ENCODE measurements at regions not wholly inside any gene's neighbourhood (a gene's known extent, or its start where the extent isn't known, plus 50 kb on each side); places are given as distances from the start of the nearest gene placed in this dataset.

- TF ChIP-seq, protein P1, sequence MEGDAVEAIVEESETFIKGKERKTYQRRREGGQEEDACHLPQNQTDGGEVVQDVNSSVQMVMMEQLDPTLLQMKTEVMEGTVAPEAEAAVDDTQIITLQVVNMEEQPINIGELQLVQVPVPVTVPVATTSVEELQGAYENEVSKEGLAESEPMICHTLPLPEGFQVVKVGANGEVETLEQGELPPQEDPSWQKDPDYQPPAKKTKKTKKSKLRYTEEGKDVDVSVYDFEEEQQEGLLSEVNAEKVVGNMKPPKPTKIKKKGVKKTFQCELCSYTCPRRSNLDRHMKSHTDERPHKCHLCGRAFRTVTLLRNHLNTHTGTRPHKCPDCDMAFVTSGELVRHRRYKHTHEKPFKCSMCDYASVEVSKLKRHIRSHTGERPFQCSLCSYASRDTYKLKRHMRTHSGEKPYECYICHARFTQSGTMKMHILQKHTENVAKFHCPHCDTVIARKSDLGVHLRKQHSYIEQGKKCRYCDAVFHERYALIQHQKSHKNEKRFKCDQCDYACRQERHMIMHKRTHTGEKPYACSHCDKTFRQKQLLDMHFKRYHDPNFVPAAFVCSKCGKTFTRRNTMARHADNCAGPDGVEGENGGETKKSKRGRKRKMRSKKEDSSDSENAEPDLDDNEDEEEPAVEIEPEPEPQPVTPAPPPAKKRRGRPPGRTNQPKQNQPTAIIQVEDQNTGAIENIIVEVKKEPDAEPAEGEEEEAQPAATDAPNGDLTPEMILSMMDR (IDR thresholded peaks at IDR 0.05; ENCODE audit: unreplicated experiment), result no peak
- Mint-ChIP-seq H3K4me3 (ENCODE audit: low read depth) (no peak overlapping the region), H3K27me3 (peaks cover 98% of the 10 kb centered on the region), H3K36me3 (ENCODE audit: insufficient read depth) (no peaks in the 10 kb centered on the region), H3K27ac (no peak overlapping the region), H3K4me1 (ENCODE audit: low read depth) (peaks cover 9% of the 10 kb centered on the region), H3K9me3 (ENCODE audit: low read depth) (no peaks in the 10 kb centered on the region)
- DNase-seq (ENCODE audit: low spot score, unreplicated experiment), result no peak
Observed at GRCh38 chr9:7228726-7229125, 471.0 kb downstream of the KDM4C start.

DNA sequence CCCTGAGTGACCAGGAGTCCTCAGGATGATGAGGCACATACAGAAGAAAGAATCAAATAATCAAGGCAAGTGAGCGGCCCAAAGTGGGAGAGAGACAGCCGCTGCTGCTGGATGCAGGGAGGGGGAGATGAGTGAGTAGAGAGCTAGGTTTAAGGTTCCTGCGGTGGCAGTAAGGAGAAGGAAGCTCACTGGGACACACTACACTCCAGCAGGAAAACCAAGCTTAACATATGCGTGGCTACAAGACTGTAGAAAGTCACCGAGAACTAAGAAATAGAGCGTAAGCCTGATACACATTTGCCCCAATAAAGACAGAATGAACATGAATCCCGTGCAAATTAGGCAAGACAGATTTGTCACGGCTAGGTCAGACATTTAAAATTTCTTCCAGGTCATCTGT, 470.2 kb downstream of the KDM4C start:
- Mint-ChIP-seq H3K36me3 (ENCODE audit: insufficient read depth) (no peaks in the 10 kb centered on the region), H3K27ac (no peak overlapping the region), H3K4me3 (ENCODE audit: low read depth) (no peak overlapping the region), H3K9me3 (ENCODE audit: low read depth) (no peaks in the 10 kb centered on the region), H3K27me3 (peaks cover 98% of the 10 kb centered on the region), H3K4me1 (ENCODE audit: low read depth) (peaks cover 4% of the 10 kb centered on the region)
- TF ChIP-seq, protein P1 (IDR thresholded peaks at IDR 0.05; ENCODE audit: unreplicated experiment), result no peak
- no peak for DNase-seq (ENCODE audit: low spot score, unreplicated experiment)

DNA sequence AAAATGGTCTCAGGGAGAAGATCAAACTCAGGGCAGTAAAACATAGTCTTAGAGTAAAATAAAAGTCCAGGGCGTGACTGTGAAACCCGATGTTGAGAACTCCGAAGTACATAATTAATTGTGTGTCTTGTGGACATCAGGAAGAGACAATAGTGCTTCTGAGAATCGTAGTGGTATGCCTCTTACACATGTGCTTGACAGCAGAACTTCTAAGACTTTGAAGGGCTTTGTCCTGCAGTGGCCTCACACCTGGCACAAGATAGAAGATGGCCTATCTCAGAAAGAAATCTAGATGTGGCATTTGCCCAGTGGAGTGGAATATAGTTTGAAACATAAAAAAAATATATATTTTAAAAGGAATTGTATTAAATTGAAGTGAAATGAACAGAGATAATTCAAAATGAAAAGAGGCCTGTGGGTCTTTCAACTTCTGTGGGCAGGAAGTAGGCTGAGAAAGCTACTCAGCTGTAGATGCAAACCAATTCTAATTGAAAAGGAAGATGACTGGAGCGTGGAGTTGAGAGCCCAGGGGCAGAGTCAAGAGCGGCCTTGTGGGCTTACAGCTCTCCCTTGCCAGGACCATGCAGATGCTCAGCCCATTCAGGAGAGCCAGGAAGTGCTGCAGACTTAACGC, 468.4 kb downstream of the KDM4C start:
- peaks cover under 1% of the 10 kb centered on the region for H3K9me3 Mint-ChIP-seq (ENCODE audit: low read depth)
- peaks cover 4% of the 10 kb centered on the region for H3K4me1 Mint-ChIP-seq (ENCODE audit: low read depth)
- TF ChIP-seq, protein P1 (IDR thresholded peaks at IDR 0.05; ENCODE audit: unreplicated experiment), result no peak
- H3K36me3 Mint-ChIP-seq (ENCODE audit: insufficient read depth), result no peaks in the 10 kb centered on the region
- H3K27ac Mint-ChIP-seq, result no peak overlapping the region
- no peak overlapping the region for H3K4me3 Mint-ChIP-seq (ENCODE audit: low read depth)
- H3K27me3 Mint-ChIP-seq, result peaks cover 93% of the 10 kb centered on the region
- DNase-seq (ENCODE audit: low spot score, unreplicated experiment), result no peak

Data from progenitor cell of endocrine pancreas (in vitro differentiated cells).